T1000 (cell line): ENCODE measurements at regions not wholly inside any gene's neighbourhood (a gene's known extent, or its start where the extent isn't known, plus 50 kb on each side); places are given as distances from the start of the nearest gene placed in this dataset.
"Not testable (repeated sequence)": the region's sequence is repeated elsewhere in the genome, so short reads cannot be mapped to it uniquely, and the experiment has no call there.

Experiments
- DNase-seq: peaks from one replicate; lab custom pipeline; 2025; ENCODE audit warnings: mixed read lengths; lab: John Stamatoyannopoulos, UW

DNA sequence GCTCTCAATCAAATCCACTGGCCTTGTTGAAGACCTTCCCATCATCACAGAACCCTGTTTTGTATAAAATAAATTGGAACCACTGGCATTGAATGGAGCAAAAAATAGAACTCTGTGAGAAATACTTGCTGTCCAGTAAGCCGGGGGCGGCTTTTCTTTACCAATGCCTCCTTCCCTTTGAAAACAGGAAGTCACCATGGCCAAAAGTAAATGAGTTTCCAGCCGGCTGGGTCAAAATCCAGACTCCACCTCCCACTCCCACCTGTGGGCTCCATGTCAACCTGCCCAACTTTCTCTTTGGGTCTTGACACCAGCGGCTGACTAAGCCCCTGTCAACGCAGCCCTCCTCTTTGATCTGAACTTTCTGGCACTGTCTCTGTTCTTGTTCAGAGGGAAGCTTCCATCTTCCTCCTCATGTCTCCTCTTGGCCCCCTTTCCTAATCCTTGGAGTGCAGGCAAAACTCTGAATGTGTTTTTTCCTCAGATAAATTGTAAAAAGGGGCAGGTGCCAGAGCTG is 95.2 kb downstream of the TFAP2C start:
- DNase-seq = no peak

DNA sequence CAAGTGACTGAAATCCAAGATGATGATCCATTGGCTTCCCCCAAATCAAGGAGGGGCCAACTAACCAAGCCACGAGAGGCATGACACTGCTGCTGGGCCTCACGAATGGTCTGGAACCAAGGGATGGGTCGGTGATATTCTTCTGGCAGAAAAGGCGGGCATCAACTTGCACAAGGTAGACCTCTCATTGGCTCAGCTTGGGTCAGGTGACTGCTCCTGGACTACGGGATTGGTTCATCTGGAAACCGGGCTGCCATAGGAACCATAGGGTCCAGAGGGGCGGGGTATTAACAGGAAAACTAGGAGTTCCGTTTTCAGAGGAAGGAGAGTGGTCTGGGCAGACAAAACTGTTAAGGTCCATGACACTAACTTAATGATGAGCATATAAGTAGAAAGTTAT is 100.9 kb downstream of the TFAP2C start:
- DNase-seq = no peak

DNA sequence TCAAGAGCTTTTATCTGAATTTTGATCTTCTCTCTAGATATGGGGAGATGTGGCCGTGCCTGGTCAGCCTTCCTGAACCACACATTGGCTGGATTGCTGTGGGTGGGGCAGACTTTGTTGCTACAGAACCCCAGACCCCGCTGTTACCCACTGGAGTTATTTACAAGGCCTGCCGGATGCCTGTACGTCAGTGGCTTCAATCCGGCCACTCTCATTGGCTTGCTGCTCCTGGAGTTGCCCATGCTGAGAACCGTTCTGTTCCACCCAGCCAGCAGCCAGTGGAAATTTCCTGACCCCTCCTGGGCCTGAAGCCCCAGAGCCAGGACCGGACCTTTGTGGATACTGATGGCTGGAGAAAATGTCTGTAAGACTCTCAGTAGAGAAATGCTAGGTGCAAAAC is 101.9 kb downstream of the TFAP2C start:
- no peak for DNase-seq

DNA sequence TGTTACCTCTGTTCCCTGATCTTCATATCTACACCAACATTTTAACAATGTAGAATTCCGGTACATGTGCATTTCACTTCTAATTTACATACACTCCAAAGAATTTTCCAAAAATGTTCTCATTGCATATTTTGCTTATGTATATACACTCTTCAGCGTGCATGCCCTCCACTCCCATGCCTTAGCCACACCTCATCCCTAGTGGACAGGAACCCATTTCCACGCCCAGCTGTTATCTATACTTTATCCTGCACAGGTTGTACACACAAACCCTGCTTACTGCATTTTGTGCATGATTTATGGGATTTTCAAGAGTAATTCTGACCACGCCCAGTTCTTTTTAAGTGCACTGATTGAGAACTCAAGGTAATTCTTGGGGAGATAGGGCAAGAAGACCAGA is 102.4 kb downstream of the TFAP2C start:
- DNase-seq = no peak

DNA sequence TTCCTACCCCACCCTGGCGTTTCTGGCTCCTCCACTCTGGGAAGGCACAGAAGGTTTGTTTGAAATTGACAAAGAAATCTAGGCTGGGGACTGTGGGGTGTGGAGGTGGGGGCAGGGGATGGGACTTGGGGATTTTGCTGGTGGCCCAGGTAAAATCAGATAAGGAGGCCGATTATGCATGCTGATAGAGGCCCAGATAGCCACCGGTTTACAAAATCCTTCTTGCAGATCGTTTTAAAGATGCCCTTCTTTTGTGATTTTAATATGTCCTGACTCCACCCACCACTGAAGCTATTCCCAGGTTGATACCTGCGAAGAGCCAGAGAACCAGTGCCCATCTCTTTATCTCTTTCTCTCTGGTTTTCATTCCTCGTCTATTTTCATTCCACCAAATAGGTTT is 104.9 kb downstream of the TFAP2C start:
- DNase-seq = no peak

DNA sequence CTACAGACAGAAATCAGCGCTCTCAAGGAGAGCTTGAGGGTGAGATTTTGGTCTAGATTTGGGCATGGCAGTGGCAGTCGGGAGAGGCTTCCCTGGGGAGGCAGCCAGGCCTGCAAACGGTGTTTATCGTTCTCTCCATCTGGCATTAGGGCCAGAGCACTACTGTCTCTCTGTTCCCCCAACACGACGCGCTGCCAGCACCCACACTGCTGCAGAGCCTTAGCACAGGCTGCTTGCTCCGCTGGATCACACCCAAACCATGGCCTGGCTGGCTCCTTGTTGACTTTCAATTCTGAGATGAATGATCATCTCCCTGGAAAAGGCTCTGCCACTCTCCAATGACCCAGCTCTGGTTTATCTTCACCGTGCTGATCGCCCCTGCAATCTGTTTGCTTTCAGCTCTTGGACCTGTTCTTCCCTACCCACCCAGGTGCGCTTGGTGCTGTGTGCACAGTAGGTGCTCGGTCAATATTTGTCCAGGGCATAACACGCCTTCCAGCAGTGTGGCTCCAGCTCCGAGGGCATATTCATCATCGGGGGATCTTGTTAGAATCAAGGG is 106.1 kb downstream of the TFAP2C start:
- DNase-seq = no peak

DNA sequence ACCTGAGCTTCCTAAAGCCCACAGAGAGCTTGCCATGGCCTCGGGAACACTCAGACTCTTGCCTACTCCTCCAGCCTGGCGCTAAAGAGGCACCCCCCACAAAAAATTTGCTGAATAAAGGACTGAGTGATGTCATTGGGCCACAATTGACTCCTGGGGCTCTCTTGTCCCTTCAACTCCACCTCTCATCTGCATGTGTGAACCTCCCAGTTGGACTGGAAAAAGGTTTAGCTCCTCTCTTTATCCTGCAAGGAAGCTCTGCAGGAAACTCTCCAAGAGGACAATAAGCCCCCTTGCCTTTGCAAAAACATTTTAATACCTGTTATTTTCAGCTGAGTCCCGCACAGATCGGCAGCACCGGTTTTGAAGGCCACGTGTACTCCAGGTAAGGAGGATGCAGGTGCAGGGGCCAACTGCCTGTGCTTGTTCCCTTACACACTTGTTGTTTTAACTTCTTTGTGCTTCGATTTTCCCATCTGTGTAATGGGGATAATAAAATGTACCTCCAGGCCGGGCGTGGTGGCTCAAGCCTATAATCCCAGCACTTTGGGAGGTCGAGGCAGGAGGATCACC is 107.3 kb downstream of the TFAP2C start:
- DNase-seq = no peak

DNA sequence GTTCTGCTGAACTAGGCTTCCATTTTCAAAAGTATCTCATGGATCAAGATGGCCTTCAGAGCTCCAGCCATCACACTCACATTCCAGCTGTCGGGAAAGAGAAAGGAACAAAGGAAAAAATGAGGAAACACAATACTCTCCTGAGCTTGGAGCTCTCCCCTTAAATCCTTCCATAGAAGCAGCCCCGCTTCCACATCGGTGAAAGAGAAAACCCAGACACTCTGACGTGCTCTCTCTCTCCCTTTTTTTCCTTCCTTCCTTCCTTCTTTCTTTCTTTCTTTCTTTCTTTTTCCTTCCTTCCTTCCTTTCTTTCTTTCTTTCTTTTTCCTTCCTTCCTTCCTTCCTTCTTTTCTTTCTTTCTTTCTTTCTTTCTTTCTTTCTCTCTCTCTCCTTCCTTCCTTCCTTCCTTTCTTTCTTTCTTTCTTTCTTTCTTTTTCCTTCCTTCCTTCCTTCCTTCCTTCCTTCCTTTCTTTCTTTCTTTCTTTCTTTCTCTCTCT is 115.3 kb downstream of the TFAP2C start:
- DNase-seq = not testable (repeated sequence)

DNA sequence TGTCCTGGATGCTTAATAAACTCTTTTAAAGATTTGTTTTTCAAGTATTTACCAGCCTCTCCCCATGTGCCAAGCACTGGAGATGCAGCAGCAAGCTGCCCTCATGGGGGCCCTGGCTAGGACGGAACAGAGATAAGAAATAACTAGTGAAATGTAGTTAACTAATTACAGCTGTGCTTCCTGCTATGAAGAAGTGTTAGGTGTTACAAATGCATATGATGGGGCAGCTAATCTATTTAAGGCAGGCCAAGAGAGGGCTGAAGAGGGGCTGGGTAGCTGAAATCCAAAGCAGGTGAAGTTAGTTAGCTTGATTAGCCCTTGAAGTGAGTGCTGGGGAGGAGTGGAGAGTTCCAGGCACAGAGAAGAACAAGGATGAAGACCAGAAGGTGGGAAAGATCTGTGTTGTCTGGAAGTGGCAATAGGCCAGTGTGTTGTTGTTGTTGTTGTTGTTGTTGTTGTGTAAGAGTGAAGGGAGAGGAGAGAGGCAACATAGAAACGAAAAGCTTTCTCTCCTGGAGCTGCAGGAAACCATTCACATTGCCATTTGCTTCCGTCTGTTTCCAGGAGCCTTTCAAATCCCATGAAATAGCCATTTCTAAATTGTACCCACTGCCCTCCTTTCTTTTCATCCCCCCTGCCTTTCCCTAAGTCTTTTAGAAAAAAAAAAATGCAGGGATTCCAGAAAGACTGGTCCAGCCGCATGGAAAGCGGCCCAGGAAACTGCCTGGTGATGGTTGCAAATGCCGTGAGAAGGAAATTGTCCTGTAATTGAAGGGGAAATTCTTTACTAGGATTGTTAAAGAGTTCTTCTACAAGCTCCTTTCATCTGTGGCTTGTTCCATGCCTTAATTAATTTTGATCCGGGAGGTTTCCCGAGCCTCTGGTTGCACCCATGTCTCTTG is 119.6 kb downstream of the TFAP2C start:
- DNase-seq = no peak

DNA sequence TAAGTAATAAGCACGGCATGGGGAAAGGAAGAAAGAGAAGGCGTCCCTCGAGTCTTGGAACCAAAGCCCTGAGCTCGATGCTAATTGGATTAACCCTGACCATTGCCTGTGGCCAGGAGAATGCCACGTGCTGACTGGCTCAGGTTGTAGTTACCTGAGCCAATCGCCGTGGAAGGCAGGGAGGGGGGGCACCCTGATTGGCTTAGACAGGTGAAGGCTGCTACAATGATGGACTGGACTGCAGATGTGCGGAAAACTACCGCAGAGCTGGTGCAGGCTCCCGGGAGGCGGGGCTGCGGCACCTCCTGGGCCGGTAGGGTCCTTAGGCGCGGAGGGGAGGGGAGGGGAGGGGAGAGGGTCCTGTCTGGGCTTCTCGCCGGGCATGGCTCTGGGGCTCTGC is 121.3 kb downstream of the TFAP2C start:
- DNase-seq = no peak

DNA sequence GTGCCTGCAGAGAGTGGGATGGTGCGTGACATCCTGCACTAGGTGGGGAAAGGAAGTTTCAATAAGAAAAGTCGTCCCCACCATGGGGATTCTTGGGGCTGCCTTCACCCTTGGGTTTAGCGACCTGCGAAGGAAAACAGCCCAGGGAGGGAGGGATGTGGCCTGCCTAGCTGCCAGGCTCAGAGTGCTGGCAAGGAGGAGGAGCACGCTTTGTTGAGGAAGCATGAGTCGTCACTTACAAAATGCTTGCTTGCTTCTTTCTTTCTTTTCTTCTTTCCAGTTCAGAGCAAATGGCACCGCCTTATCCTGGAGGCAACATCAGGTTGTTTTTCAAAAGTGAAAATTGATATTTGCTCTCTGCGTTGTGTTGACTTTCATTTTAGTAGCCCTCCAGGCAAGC is 123.2 kb downstream of the TFAP2C start:
- DNase-seq = no peak

DNA sequence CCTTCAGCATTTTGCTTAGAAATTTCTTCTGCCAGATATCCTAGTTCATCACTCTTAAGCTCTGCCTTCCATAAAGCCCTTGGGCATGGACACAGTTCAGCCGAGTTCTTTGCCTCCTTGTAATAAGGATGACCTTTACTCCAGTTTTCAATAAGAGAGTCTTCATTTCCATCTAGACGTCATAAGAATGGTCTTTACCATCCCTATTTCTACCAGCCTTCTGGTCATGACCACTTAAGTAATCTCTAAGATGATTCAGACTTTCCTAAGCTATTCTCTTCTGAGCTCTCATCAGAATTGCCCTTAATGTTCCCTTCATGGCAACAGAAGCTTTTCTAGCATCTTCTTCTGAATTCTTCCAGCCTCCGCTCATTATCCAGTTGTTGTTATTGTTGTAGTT is 126.1 kb downstream of the TFAP2C start:
- no peak for DNase-seq

DNA sequence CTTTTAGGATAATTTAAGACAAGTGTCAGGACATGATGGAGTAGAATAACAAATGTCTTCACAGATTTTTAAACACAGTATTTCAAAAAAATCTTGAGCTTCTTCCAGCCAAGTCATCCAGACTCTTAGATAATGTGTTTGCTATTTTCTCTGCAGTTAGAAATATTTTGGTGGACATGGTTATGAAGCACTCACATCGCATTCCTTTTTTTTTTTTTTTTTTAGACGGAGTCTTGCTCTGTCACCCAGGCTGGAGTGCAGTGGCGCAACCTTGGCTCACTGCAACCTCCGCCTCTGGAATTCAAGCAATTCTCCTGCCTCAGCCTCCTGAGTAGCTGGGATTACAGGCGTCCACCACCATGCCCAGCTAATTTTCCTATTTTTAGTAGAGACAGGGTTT is 127.6 kb downstream of the TFAP2C start:
- DNase-seq = not testable (repeated sequence)

DNA sequence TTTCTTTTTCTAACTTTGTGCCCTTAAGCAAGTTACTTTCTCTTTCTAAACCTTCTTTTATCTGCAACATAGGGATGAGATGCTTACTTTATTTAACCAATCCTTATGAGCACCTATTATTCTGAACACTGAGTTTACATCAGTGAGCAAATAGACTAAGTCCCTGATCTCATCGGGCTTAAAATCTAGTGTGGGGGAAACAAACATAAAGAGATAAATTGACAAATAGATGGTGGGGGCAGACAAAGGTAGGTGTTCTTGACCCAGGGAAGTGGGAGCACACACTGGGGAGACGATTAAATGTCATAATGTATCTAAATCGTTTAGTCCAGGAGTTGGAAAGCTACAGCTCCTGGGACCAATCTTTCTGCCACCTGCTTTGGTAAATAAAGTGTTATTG is 129.6 kb downstream of the TFAP2C start:
- no peak for DNase-seq

DNA sequence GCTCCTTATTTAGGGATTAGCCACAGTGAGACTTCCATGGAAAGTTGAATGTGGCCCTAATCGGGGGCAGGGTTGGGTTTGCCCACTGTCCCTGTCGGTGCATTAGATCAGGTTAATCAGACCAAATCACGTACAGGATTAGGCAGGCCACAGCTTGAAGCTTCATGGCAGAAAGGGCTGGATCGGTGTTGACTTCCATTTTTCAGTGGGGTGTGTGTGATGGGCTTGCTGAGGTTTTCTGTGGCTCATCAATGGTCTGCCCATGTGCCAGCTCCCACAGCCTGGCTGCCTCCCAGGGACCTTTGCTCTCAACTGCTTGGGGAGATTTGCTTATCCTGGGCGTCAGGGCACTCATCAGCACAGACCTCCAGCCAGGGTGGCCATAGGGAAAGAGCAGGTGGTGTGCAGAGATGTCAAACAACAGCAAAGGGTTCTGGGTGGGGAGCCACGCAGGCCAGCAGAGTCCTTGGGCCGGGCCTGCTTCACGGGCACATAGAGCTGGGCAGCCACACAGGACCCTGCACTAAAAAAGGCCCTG is 130.7 kb downstream of the TFAP2C start:
- DNase-seq = no peak

DNA sequence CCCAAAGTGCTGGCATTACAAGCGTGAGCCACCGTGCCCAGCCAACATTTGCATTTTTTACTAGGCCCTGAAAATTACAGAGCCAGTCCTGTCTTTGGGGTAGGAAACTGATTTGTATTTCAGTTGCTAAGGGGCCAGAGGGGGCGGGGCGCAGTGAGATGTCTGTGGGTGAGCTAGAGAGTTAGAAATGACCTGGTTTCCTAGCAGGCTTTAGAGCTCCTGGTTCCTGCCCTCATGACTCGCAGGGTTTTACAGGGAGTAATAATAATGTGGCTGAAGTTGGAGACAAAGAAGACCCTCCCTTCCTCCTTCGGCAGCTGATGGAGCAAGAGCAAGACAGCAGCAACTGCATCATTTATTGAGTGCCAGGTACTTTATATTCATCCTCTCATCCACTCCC is 131.5 kb downstream of the TFAP2C start:
- DNase-seq = no peak

DNA sequence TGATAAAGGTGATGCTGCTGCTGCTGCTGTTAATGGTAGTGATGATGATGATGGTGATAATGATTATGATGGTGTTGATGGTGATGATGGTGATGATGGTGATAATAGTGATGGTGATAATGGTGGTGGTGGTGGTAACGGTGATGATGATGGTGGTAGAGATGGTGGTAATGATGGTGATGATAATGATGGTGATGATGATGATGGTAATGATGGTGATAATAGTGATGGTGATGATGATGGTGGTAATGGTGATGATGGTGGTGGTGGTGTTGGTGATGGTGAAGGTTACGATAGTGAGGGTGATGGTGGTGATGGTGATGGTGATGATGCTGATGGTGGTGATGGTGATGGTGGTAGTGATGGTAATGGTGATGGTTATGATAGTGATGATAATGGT is 132.3 kb downstream of the TFAP2C start:
- no peak for DNase-seq

DNA sequence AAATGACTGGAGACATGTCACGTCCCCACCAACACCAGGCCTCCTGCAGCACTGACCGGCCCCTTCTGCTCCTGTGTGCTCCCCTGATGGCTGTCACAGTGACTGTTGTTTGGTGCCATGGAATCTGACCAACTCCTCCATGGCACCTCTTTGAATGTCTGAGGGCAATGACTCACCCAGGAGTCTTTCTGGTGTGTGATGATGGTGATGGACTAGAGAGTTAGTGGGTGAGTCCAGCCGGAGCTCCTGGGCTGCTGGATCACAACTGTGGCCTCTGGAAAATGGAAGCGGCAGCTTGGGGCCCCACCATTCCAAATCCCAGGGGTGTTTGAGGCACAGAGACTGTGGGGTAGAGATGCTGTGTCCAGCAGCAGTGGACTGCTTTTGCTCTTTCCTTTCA is 133.3 kb downstream of the TFAP2C start:
- DNase-seq = no peak

DNA sequence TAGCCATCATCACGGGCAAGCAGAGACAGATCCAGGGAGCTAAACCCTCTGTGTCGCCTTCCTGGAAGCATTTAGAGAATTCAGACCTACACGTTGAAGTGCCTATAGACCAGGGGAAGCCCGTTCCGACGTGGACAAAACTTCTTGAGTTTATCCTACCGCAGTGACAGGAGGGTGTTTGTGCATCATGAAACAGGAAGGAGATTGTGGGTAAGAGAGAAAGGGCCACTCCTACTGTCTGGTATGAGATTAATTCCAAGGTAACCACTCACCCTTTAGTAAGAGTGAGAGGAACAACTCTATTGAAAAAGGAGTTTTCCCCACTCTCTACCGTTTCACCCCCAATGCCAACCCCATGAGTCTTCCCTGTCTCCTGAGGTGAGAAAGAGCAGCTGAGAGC is 133.7 kb downstream of the TFAP2C start:
- no peak for DNase-seq

DNA sequence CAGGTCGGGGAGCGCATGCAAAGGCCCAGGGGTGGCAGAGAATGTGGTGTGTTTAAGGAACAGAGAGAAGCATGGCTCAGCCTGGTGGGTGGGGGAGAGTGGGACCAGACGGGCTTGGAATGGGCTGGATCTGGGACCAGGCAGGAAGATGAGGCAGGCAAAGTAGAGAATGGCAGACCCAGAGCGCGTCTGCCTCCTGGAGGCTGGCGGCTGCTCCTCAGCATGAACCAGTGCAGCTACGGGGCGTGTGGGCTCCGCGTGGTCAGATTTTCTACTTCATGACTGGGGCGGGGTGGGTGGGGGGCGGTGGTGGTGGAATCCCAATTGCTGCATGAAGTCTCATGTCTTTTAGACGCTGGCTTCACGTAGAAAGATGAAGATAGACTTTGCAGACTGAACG is 135.6 kb downstream of the TFAP2C start:
- DNase-seq = no peak

DNA sequence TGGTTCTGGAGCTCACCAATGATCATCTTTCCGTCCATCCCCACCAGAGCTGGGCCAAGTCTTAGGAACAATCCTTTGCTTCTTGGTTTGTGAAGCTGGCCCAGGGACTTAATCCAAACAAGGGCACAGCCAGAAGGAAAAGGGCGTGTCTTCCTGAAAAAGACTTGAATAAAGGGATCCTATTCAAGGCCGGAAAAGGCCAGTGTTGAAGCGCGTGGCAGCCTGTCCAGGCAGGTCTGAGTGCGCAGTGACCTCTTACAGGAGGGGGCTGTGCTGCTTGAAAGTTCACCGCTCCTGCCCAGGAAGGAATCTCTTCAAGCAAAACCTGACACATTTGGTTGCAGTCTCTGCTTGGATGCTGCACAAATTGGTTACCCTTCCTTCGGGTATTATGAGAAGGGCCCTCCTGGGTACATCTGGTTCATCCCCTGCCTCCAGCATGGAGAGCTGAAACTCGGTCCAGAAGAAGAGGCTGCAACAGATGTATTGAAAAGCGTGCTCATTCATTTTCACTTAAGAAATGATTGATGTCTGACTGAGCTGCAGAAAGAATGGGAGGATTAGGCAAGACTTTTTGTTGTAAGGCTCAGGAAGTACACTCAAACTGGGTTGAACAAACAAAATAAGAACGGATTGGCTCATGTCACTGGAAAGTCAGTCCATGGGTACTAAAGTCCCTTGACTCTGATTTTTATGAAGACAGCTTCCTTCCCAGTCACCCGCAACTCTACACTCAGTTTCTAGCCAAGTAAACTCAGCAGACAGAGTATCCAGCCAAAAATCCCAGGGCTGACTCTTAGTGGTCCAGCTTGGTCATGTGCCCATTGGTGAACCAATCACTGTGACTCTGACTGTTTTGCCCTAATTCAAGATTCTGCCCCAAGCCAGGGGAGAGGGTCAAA is 136.3 kb downstream of the TFAP2C start:
- DNase-seq = no peak

DNA sequence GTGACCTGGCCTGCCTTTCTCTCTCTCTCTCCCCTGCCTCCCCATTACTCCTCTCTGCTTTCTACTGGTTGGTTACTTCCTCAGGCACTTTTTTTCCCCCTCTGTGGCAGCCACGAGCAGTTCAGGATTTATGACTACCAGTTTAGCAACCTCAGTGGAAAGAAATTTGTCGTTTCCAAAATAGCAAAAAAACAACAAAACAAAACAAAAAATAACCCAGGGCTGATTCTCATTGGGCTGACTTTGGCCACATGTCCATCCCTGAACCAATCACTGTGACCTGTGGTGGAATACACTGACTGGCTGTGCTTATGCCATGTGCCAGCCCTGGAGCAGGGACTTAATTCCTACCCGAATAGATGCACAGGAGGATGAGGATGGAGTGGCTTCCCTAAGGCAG is 137.4 kb downstream of the TFAP2C start:
- no peak for DNase-seq
